Gastrocnemius medialis (tissue), 4 donors: ENCODE measurements at regions not wholly inside any gene's neighbourhood (a gene's known extent, or its start where the extent isn't known, plus 50 kb on each side); places are given as distances from the start of the nearest gene placed in this dataset.

Experiments used
- ATAC-seq, 2 donors: fragments of 150-250 bp; one replicate each; pipeline ENCODE4 v1.9.1; 2016
- DNase-seq, 2 donors: peaks; one replicate each; pipeline ENCODE4 v3.0.0-alpha.2; 2019
- H3K27ac ChIP-seq, 4 donors: fragments of 200-600 bp; sonication (generic); 1 replicate in 1 of 4; 2 replicates in 3 of 4; pipeline ENCODE4 v1.5.1; 2016 to 2018; ENCODE audit warnings: mild to moderate bottlenecking in 2 of 4, moderate library complexity in 1 of 4
- H3K27me3 ChIP-seq, 3 donors: fragments of 200-600 bp; sonication (generic) in 2 of 3; 1 replicate in 1 of 3; 2 replicates in 2 of 3; pipeline versions ENCODE4 v1.5.1 to v1.6.0; 2016 to 2019; ENCODE audit warnings: mild to moderate bottlenecking in 1 of 3, moderate library complexity in 1 of 3
- H3K36me3 ChIP-seq, 2 donors: fragments of 200-600 bp; sonication (generic) in 1 of 2; one replicate each; pipeline ENCODE4 v1.5.1; 2017 to 2018
- H3K4me1 ChIP-seq, 2 donors: fragments of 200-600 bp; sonication (generic) in 1 of 2; one replicate each; pipeline ENCODE4 v1.5.1; 2016 to 2017; ENCODE audit warnings: mild to moderate bottlenecking in 2 of 2
- H3K4me3 ChIP-seq, 4 donors: fragments of 200-600 bp; sonication (generic) in 3 of 4; 1 replicate in 1 of 4; 2 replicates in 3 of 4; pipeline ENCODE4 v1.5.1; 2016 to 2019; ENCODE audit warnings: mild to moderate bottlenecking in 2 of 4
- H3K9me3 ChIP-seq, 3 donors: fragments of 200-600 bp; sonication (generic) in 2 of 3; 1 replicate in 1 of 3; 2 replicates in 2 of 3; pipeline ENCODE4 v1.5.1; 2016 to 2019
- CTCF ChIP-seq, 5 experiments: fragments of 450-650 bp in 3 of 5; fragments of 200-600 bp in 2 of 5; sonication (generic) in 2 of 5; IDR thresholded peaks in 4 of 5; conservative IDR thresholded peaks in 1 of 5; 1 replicate in 4 of 5; 2 replicates in 1 of 5; pipeline ENCODE4 v1.5.1; 2016 to 2019; ENCODE audit warnings: antibody characterized with exemption in 5 of 5, mild to moderate bottlenecking in 3 of 5, moderate library complexity in 3 of 5
- POLR2A ChIP-seq, 2 donors: fragments of 450-650 bp; IDR thresholded peaks; one replicate each; pipeline ENCODE4 v1.6.1; 2017; ENCODE audit warnings: antibody characterized with exemption in 2 of 2, mild to moderate bottlenecking in 2 of 2, moderate library complexity in 2 of 2
- in situ Hi-C, 4 donors: fragments of 200-750 bp; cut with MboI; loops; one replicate each; pipeline versions ENCODE4 v1.15.0 to v1.8.0; 2017; ENCODE audit warnings: low sequenced_read_pairs in 4 of 4
- intact Hi-C: fragments of 100-400 bp; cut with DNase I; formaldehyde crosslinking; loops from one replicate; pipeline ENCODE4 v1.15.1; 2023; ENCODE audit warnings: low total_unique reads

- ATAC-seq (no peak), DNase-seq (no peak)
- TF ChIP-seq POLR2A (IDR thresholded peaks at IDR 0.05), result no peak
- no peak for TF ChIP-seq CTCF (IDR thresholded peaks at IDR 0.05 in 4 of 5, conservative IDR thresholded peaks at IDR 0.05 in 1 of 5)
- Histone ChIP-seq H3K36me3 (no peaks in the 10 kb centered on the region), H3K9me3 (no peaks in the 10 kb centered on the region), H3K4me1 (no peaks in the 10 kb centered on the region), H3K4me3 (no peak overlapping the region), H3K27ac (no peak overlapping the region), H3K27me3 (peaks cover 5 to 6% (median 6%) of the 10 kb centered on the region in 3 donors)
- in situ Hi-C loops, result no loop called here
- intact Hi-C loops, result no loop called here
Observed at GRCh38 chr15:77721963-77722362, 89.3 kb upstream of the LINGO1 start.

- Histone ChIP-seq H3K36me3 (no peaks in the 10 kb centered on the region), H3K4me1 (no peaks in the 10 kb centered on the region), H3K27ac (no peak overlapping the region), H3K9me3 (no peaks in the 10 kb centered on the region), H3K4me3 (no peak overlapping the region), H3K27me3 (peaks cover 5 to 14% (median 6%) of the 10 kb centered on the region in 3 donors)
- in situ Hi-C loops (no loop called here), intact Hi-C loops (no loop called here)
- DNase-seq (no peak), ATAC-seq (no peak)
- no peak for TF ChIP-seq CTCF (IDR thresholded peaks at IDR 0.05 in 4 of 5, conservative IDR thresholded peaks at IDR 0.05 in 1 of 5)
- no peak for TF ChIP-seq POLR2A (IDR thresholded peaks at IDR 0.05)
Observed at GRCh38 chr15:77720655-77721054, 87.9 kb upstream of the LINGO1 start.

- Histone ChIP-seq H3K27me3 (peaks cover 5 to 14% (median 6%) of the 10 kb centered on the region in 3 donors), H3K4me1 (no peaks in the 10 kb centered on the region), H3K27ac (no peak overlapping the region), H3K9me3 (no peaks in the 10 kb centered on the region), H3K4me3 (no peak overlapping the region), H3K36me3 (no peaks in the 10 kb centered on the region)
- in situ Hi-C loops, result no loop called here
- ATAC-seq, result no peak
- intact Hi-C loops, result no loop called here
- TF ChIP-seq POLR2A (IDR thresholded peaks at IDR 0.05), result no peak
- no peak for TF ChIP-seq CTCF (IDR thresholded peaks at IDR 0.05 in 4 of 5, conservative IDR thresholded peaks at IDR 0.05 in 1 of 5)
- no peak for DNase-seq
Observed at GRCh38 chr15:77720173-77720572, 87.5 kb upstream of the LINGO1 start.

GRCh38 chr15:77719450-77719849 lies 86.7 kb upstream of the LINGO1 start:
- Histone ChIP-seq H3K36me3 (no peaks in the 10 kb centered on the region), H3K4me3 (no peak overlapping the region), H3K27ac (no peak overlapping the region), H3K27me3 (peaks cover 2 to 12% (median 3%) of the 10 kb centered on the region in 3 donors), H3K4me1 (no peaks in the 10 kb centered on the region), H3K9me3 (no peaks in the 10 kb centered on the region)
- DNase-seq (no peak), ATAC-seq (no peak)
- in situ Hi-C loops (no loop called here), intact Hi-C loops (no loop called here)
- TF ChIP-seq CTCF (IDR thresholded peaks at IDR 0.05 in 4 of 5, conservative IDR thresholded peaks at IDR 0.05 in 1 of 5), result no peak
- TF ChIP-seq POLR2A (IDR thresholded peaks at IDR 0.05), result no peak

GRCh38 chr15:77717333-77717990 lies 84.8 kb upstream of the LINGO1 start:
- H3K27ac ChIP-seq, result no peak overlapping the region
- no peaks in the 10 kb centered on the region for H3K9me3 ChIP-seq
- intact Hi-C loops, result no loop called here
- DNase-seq (no peak), ATAC-seq (no peak)
- H3K4me3 ChIP-seq, result no peak overlapping the region
- TF ChIP-seq CTCF (IDR thresholded peaks at IDR 0.05 in 4 of 5, conservative IDR thresholded peaks at IDR 0.05 in 1 of 5) (no peak), POLR2A (IDR thresholded peaks at IDR 0.05) (no peak)
- in situ Hi-C loops, result no loop called here
- H3K36me3 ChIP-seq, result no peaks in the 10 kb centered on the region
- peaks cover 0 to 8% (median 0%) of the 10 kb centered on the region in 3 donors for H3K27me3 ChIP-seq
- H3K4me1 ChIP-seq, result no peaks in the 10 kb centered on the region
